ENCODE measurements at regions not wholly inside any gene's neighbourhood (a gene's known extent, or its start where the extent isn't known, plus 50 kb on each side); places are given as distances from the start of the nearest gene placed in this dataset.

DNA sequence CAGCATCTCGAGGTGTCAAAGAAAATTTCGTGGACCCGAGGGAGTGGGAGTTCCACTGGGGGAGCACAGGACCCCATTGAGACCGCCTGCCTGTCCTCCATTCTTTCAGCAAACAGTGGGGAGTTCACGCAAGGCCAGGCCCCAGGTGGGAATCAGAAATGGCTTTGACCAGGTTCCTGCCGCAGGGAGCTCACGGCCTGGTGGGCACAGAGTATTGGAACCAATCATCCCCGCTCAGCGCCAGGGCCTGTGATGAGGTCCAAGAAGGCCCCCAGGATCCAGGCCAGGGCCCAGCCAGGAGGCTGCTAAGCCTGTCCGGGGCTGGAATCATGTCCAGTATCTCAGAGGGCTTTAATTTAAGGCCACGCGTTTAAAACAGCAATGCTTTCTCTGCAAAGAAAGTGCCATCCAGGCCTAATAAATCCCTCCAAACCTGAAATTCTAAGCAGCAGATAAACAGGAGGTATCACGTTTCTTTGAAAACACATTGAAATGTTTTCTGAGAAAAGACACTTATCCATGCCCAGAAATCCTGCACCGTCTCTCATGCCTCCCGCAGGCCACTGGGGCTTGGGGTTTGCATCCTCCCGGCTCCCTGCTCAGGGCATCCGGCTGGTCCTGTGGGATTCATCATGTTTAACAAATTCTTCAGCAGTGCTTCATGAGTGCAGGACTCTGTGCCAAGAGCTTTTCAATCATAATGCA lies 125.7 kb downstream of the OAT start:
- H3K27ac Mint-ChIP-seq: no peak overlapping the region
- TF ChIP-seq EZH2 (IDR thresholded peaks at IDR 0.05): no peak
- no peak overlapping the region for H3K4me3 ChIP-seq
- no peak overlapping the region for H3K9ac ChIP-seq
- no peak overlapping the region for H3K27ac ChIP-seq
- peaks cover 10% of the 10 kb centered on the region for H3K4me1 Mint-ChIP-seq
- no peaks in the 10 kb centered on the region for H3F3A ChIP-seq (ENCODE audit: low read depth)
- no peaks in the 10 kb centered on the region for H3K9me3 Mint-ChIP-seq
- no peak overlapping the region for H2AFZ ChIP-seq (replicated peaks)
- H3K9me3 ChIP-seq (ENCODE audit: low read depth): no peaks in the 10 kb centered on the region
- no peak overlapping the region for H3K4me3 Mint-ChIP-seq
- no peak for DNase-seq (ENCODE audit: low spot score)
- H4K20me1 ChIP-seq (ENCODE audit: low read depth): no peaks in the 10 kb centered on the region
- H3K4me1 ChIP-seq: no peaks in the 10 kb centered on the region
- H3K79me2 ChIP-seq (ENCODE audit: low read depth): no peaks in the 10 kb centered on the region
- no peaks in the 10 kb centered on the region for H3K36me3 ChIP-seq
- no peaks in the 10 kb centered on the region for H3K27me3 ChIP-seq
- peaks cover 2% of the 10 kb centered on the region for H3K27me3 Mint-ChIP-seq (ENCODE audit: insufficient read depth, low read depth)
- no peaks in the 10 kb centered on the region for H3K36me3 Mint-ChIP-seq
- H3K4me2 ChIP-seq: no peak overlapping the region

DNA sequence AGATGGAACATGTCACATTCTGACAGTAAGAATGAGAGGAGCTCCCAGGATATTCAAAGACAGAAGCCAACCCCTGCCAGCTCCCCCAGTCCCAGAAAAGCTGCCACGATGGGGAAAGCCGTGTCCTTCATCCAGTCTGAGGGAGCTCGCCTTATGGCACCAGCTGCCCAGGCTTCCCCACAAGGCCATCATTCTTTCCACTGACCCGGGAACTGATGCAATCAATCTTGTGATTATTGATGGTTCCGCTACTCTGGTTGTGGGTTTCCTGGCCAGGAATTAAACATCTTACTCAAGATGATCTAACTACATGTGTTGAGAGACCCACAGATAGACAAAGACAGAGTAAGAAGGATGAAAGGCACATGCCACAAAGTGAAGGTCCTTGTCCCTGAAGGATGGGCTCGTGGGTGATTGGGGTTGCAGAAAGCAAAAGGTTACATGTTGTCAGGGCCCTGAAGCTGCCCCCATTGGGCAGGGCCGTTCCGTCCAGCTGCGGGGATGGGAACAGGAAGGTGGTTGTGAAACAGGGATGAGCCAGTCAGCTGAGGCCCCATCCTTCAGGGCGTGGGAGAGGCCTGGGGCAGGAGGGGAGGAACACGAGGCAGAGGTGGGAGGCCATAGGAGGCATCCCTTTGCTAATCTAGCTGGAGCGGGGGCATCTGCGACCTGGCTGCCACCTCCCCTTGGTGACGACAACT lies 127.6 kb downstream of the OAT start:
- Mint-ChIP-seq H3K9me3 (no peaks in the 10 kb centered on the region), H3K36me3 (no peaks in the 10 kb centered on the region), H3K27me3 (ENCODE audit: insufficient read depth, low read depth) (peaks cover 2% of the 10 kb centered on the region), H3K27ac (no peak overlapping the region), H3K4me3 (no peak overlapping the region), H3K4me1 (peaks cover 10% of the 10 kb centered on the region)
- Histone ChIP-seq H3K9me3 (ENCODE audit: low read depth) (no peaks in the 10 kb centered on the region), H3K27me3 (no peaks in the 10 kb centered on the region), H3F3A (ENCODE audit: low read depth) (no peaks in the 10 kb centered on the region), H2AFZ (replicated peaks) (no peak overlapping the region), H3K79me2 (ENCODE audit: low read depth) (no peaks in the 10 kb centered on the region), H3K36me3 (no peaks in the 10 kb centered on the region), H3K4me2 (no peak overlapping the region), H3K9ac (no peak overlapping the region), H3K27ac (no peak overlapping the region), H3K4me3 (no peak overlapping the region), H3K4me1 (no peaks in the 10 kb centered on the region), H4K20me1 (ENCODE audit: low read depth) (no peaks in the 10 kb centered on the region)
- TF ChIP-seq, protein P1, sequence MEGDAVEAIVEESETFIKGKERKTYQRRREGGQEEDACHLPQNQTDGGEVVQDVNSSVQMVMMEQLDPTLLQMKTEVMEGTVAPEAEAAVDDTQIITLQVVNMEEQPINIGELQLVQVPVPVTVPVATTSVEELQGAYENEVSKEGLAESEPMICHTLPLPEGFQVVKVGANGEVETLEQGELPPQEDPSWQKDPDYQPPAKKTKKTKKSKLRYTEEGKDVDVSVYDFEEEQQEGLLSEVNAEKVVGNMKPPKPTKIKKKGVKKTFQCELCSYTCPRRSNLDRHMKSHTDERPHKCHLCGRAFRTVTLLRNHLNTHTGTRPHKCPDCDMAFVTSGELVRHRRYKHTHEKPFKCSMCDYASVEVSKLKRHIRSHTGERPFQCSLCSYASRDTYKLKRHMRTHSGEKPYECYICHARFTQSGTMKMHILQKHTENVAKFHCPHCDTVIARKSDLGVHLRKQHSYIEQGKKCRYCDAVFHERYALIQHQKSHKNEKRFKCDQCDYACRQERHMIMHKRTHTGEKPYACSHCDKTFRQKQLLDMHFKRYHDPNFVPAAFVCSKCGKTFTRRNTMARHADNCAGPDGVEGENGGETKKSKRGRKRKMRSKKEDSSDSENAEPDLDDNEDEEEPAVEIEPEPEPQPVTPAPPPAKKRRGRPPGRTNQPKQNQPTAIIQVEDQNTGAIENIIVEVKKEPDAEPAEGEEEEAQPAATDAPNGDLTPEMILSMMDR (IDR thresholded peaks at IDR 0.05): no peak
- TF ChIP-seq EZH2 (IDR thresholded peaks at IDR 0.05): no peak
- TF ChIP-seq EZH2phosphoT487 (IDR thresholded peaks at IDR 0.05): no peak
- no peak for DNase-seq (ENCODE audit: low spot score)

DNA sequence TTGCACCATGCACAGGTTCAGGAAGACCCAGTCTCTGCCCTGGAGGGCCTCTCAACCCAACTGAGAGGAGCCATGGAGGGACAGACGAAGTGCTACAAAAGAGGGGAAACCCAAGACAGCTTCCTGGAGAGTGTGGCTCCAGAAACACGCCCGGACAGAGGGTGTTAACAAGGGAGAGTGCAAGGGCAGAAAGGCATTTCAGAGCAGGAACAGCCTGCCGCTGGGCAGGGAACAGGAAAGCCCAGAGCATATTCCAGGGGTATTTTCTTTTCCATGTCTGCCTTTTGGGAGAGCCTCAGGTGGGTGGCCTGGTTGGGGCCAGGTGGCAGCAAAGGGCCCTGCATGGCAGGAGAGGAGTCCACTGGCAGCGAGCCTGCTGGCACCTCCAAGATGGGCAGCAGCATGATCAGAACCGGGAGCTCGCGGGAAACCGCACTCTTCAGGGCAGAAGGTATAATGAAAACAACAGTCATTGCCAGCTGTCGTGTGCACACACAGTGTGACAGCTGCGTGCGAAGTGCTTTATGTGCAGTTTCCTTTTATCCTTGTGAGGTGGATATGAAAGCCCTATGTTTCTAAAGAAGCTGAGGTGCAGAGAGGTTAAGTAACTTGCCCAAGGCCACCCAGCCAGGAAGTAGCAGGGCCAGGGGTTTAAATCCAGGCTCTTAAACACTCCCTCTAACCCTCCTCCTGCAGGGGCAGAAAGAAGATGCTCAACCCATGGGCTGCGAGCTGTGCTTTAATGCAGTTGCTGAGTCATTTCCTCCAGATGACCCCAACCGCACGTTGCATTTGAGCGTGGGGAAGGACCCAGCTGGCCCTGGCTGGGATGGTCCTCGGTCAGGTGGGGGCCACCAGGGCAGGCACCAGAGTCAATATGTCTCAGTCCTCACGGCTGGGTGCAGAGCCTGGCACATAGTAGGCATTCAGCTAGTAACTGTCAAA lies 128.6 kb downstream of the OAT start:
- no peaks in the 10 kb centered on the region for H3K9me3 Mint-ChIP-seq
- peaks cover 10% of the 10 kb centered on the region for H3K4me1 Mint-ChIP-seq

More for the DNA sequence above, 128.6 kb downstream of the OAT start:
- Histone ChIP-seq H3K27me3 (no peaks in the 10 kb centered on the region), H3K79me2 (ENCODE audit: low read depth) (no peaks in the 10 kb centered on the region), H3K4me3 (no peak overlapping the region), H3K36me3 (no peaks in the 10 kb centered on the region), H4K20me1 (ENCODE audit: low read depth) (no peaks in the 10 kb centered on the region), H2AFZ (replicated peaks) (no peak overlapping the region), H3K9me3 (ENCODE audit: low read depth) (no peaks in the 10 kb centered on the region), H3K4me1 (no peaks in the 10 kb centered on the region), H3K9ac (no peak overlapping the region), H3K27ac (no peak overlapping the region), H3F3A (ENCODE audit: low read depth) (no peaks in the 10 kb centered on the region), H3K4me2 (no peak overlapping the region)
- H3K36me3 Mint-ChIP-seq: no peaks in the 10 kb centered on the region
- H3K27ac Mint-ChIP-seq: no peak overlapping the region
- DNase-seq (ENCODE audit: low spot score): no peak
- TF ChIP-seq EZH2phosphoT487 (IDR thresholded peaks at IDR 0.05): no peak
- no peak for TF ChIP-seq EZH2 (IDR thresholded peaks at IDR 0.05)
- TF ChIP-seq, protein P1 (IDR thresholded peaks at IDR 0.05): no peak
- no peak overlapping the region for H3K4me3 Mint-ChIP-seq
- peaks cover 2% of the 10 kb centered on the region for H3K27me3 Mint-ChIP-seq (ENCODE audit: insufficient read depth, low read depth)
